ENCODE measurements at regions not wholly inside any gene's neighbourhood (a gene's known extent, or its start where the extent isn't known, plus 50 kb on each side); places are given as distances from the start of the nearest gene placed in this dataset.
"Not testable (repeated sequence)": the region's sequence is repeated elsewhere in the genome, so short reads cannot be mapped to it uniquely, and the experiment has no call there.

DNA sequence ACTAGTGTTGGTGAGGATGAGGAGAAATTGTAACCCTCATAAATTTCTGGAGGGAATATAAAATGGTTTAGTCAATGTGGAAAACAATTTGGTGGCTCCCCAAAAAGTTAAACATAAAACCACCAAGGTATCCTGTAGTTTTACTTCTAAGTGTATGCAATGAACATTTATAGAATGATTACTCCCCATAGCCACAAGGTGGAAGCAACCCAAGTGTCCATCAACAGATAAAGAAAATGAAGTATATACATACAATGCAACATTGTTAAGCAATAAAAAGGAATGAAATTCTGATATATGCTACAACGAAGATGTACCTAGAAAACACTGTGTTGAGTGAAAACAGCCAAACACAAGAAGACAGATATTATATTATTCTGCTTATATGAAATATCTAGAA lies 569.1 kb upstream of the GRID2 start:
- TF ChIP-seq, protein P1, sequence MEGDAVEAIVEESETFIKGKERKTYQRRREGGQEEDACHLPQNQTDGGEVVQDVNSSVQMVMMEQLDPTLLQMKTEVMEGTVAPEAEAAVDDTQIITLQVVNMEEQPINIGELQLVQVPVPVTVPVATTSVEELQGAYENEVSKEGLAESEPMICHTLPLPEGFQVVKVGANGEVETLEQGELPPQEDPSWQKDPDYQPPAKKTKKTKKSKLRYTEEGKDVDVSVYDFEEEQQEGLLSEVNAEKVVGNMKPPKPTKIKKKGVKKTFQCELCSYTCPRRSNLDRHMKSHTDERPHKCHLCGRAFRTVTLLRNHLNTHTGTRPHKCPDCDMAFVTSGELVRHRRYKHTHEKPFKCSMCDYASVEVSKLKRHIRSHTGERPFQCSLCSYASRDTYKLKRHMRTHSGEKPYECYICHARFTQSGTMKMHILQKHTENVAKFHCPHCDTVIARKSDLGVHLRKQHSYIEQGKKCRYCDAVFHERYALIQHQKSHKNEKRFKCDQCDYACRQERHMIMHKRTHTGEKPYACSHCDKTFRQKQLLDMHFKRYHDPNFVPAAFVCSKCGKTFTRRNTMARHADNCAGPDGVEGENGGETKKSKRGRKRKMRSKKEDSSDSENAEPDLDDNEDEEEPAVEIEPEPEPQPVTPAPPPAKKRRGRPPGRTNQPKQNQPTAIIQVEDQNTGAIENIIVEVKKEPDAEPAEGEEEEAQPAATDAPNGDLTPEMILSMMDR (IDR thresholded peaks at IDR 0.05; ENCODE audit: control insufficient read depth, insufficient read depth, low read depth, low read length, missing control alignments): no peak
- DNase-seq (ENCODE audit: low read depth): no peak
- no peak overlapping the region for H3K4me3 ChIP-seq (ENCODE audit: control insufficient read depth, low read depth, low read length)

DNA sequence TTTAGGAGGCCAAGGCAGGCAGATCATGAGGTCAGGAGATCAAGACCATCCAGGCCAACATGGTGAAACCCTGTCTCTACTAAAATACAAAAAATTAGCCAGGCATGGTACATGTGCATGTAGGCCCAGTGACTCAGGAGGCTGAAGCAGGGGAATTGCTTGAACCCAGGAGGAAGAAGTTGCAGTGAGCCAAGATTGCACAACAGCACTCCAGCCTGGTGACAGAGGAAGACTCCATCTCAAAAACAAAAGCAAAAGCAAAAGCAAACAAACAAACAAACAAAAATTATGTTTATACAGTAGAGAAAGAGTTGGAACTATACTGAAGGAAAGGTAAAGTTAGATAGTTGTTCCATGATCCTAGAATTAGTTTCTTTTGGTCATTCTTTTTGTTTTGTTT lies 564.9 kb upstream of the GRID2 start:
- DNase-seq (ENCODE audit: low read depth); H3K4me3 ChIP-seq (ENCODE audit: control insufficient read depth, low read depth, low read length): not testable (repeated sequence)

DNA sequence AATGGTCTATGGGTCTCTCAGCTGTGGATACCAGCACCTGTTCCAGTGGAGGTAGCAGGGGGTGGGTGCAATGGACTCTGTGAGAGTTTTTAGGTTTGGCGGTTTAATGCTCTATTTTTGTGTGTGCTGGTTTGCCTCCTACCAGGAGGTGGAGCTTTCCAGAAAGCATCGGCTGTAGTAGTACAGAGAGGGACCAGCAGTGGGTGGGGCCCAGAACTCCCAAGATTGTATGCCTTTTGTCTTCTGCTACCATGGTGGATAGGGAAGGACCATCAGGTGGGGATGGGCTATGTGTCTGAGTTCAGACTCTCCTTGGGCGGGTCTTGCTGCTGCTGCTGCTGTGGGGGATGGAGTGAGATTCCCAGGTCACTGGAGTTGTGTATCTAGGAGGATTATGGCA lies 557.2 kb upstream of the GRID2 start:
- TF ChIP-seq, protein P1 (IDR thresholded peaks at IDR 0.05; ENCODE audit: control insufficient read depth, insufficient read depth, low read depth, low read length, missing control alignments): no peak

DNA sequence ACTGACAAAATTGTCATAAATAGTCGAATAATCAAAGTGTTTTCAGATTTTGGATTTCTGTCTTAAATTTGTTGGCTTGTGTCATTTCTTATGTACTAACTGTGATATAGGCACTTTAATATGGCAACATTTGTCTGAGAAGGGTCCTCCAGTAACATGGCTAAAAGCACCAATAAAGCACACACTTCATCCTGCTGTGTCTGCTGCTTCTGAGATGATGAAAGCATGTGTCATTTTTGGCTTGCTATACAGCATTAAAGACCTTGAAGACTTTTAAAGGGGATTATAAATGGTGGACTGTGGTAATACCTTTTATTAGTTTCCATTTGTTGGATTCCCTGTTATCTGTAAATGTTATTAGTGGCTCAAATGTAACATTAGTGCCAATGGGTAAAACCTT lies 551.8 kb upstream of the GRID2 start:
- TF ChIP-seq, protein P1 (IDR thresholded peaks at IDR 0.05; ENCODE audit: control insufficient read depth, insufficient read depth, low read depth, low read length, missing control alignments): no peak
- H3K4me3 ChIP-seq (ENCODE audit: control insufficient read depth, low read depth, low read length): no peak overlapping the region
- DNase-seq (ENCODE audit: low read depth): no peak

More for the DNA sequence above, 557.2 kb upstream of the GRID2 start:
- DNase-seq (ENCODE audit: low read depth): no peak
- no peak overlapping the region for H3K4me3 ChIP-seq (ENCODE audit: control insufficient read depth, low read depth, low read length)

DNA sequence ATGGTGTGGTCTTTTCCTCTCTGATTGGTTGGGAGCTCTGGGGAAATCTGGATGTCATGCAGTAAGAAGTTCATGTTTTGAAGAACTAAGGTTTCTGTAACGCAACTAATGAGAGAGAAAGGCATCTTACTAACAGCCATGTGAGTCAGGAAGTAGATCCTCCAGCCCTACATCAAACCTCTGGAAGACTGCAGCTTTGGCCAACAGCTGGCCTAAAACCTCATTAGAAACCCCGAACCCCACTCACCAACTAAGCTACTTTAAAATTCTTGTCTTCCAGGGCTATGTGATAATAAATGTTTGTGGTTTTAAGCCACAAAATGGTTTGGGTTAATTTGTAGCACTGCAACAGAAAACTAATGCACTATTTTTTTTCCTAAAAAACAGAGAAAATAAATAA lies 549.0 kb upstream of the GRID2 start:
- TF ChIP-seq, protein P1 (IDR thresholded peaks at IDR 0.05; ENCODE audit: control insufficient read depth, insufficient read depth, low read depth, low read length, missing control alignments): no peak
- H3K4me3 ChIP-seq (ENCODE audit: control insufficient read depth, low read depth, low read length): no peak overlapping the region
- no peak for DNase-seq (ENCODE audit: low read depth)

DNA sequence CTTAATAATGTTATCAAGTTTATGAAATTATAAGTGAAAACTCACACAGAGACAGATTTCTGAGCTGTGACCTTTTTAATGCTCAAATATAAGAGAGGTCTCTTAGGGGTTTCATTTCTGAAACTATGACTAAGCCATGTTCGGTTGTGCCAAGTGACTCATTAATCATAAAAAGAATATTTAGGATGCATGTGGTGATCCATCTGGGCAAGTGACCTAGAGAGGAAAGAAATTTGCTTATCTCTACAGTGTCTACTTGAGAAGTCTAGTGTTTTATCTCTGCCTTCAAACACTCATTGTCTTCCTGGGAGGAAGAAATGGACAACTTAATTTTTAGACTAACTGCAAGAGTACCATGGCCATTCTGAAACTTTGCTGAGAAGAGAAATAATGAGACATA lies 545.3 kb upstream of the GRID2 start:
- no peak overlapping the region for H3K4me3 ChIP-seq (ENCODE audit: control insufficient read depth, low read depth, low read length)
- TF ChIP-seq, protein P1 (IDR thresholded peaks at IDR 0.05; ENCODE audit: control insufficient read depth, insufficient read depth, low read depth, low read length, missing control alignments): no peak
- DNase-seq (ENCODE audit: low read depth): no peak

DNA sequence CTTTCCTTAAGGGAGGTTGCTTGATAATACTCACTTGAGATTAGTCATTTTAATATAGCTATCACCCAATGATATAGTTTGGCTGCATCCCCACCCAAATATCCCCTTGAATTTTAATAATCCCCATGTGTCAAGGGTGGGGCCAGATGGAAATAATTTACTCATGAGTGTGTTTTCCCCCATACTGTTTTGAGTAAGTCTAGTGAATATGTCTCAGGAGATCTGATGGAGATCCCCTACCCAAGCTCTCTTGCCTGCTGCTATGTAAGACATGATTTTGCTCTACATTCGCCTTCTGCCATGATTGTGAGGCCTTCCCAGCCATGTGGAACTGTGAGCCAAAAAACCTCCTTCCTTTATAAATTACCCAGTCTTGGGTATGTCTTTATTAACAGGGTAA lies 539.7 kb upstream of the GRID2 start:
- TF ChIP-seq, protein P1 (IDR thresholded peaks at IDR 0.05; ENCODE audit: control insufficient read depth, insufficient read depth, low read depth, low read length, missing control alignments): no peak
- no peak for DNase-seq (ENCODE audit: low read depth)
- no peak overlapping the region for H3K4me3 ChIP-seq (ENCODE audit: control insufficient read depth, low read depth, low read length)
